NCI-H510A (cell line): ENCODE measurements at regions not wholly inside any gene's neighbourhood (a gene's known extent, or its start where the extent isn't known, plus 50 kb on each side); places are given as distances from the start of the nearest gene placed in this dataset.

ENCODE experiments used
- DNase-seq: peaks from one replicate; lab custom pipeline; 2025; lab: John Stamatoyannopoulos, UW

GRCh38 chr13:85896516-85897450 is 97.6 kb upstream of the SLITRK6 start:
- DNase-seq, result no peak

DNA sequence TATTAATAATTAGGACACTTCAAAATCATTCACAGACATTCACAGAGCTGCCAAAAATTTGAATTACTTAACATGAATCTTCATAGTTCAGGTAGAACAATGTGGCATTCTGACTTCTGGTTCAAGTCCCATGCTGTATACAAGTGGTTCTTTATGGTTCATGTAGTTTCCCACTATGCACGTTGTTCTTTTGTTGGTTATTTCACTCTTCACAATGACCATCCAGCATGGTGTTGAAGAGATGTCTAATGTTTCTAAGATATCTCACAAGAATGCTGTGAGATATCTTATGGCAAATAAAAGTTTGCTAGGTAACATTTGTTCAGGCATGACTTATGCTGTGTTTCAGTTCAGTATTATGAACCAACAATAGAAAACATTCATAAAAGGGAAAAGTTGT is 88.2 kb upstream of the SLITRK6 start:
- no peak for DNase-seq

DNA sequence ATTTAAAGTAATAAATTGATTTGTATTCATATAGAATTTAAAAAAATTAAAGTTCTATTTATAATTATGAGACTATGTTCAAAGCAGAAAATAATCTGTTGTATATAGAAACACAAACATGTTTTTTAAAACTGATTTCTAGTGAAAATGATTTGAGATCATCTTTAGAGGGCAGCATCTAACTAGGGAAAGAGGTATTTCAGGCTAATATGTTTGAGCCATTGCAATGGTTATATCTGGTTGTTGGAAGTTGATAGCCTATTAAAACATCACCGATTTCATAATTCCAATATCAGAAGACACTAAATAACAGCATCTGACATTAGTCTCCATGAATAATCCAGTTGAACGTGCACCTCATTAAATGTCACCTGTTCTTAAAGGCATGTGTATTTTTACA is 79.8 kb upstream of the SLITRK6 start:
- DNase-seq, result no peak

DNA sequence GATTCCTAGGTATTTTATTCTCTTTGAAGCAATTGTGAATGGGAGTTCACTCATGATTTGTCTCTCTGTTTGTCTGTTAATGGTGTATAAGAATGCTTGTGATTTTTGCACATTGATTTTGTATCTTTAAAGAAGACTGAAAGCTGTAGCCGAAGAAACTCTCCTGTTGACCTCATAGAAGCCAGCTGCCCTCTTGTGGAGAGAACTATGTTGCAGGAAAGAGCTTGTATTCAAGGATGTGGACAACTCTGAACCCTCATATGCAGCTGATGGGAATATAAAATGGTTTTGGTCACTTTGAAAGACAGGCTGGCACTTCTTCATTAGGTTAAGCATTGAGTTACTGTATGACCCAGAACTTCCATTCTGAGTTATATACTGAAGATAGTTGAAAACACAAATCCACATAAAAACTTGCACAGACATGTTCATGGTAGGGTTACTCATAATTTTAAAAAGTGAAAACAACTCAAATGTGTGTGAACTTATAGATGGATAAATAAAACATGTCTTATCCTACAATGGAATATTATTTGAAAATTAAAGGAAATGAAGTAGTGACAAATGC is 65.8 kb upstream of the SLITRK6 start:
- no peak for DNase-seq

DNA sequence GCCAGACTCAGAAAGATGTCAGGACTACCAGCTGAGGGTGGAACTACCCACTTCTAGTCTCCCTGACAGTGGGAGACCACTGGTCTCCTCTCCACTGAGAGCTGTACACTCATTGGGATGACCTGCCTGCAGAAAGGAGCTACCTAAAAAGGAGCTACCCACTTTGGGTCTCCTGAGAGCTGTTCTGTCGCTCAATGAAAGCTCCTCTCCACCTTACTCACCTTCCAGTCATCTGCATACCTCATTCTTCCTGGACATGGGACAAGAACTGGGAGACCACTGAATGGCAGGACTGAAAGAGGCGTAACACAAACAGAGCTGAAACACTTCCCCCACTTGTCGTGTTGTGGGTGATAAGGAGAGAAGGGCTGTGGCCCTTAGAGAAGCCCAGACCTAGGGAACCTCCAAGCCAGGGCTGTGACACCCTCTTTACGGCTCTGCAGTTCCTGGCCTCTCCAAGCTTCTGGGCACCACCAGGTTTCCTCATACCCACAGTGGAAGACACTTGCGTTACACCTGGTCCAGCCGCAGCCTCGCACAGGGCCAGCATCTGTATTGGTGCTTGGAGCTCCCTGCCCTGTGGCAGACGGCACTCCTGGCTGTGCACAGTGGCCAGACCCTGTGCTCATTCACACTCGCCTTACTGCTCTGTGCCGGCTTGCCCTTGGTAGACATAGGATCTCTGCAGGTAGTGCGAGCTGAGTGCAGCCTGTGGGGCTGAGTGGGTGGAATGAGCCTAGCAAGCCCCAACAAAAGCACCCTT is 54.9 kb upstream of the SLITRK6 start:
- no peak for DNase-seq

DNA sequence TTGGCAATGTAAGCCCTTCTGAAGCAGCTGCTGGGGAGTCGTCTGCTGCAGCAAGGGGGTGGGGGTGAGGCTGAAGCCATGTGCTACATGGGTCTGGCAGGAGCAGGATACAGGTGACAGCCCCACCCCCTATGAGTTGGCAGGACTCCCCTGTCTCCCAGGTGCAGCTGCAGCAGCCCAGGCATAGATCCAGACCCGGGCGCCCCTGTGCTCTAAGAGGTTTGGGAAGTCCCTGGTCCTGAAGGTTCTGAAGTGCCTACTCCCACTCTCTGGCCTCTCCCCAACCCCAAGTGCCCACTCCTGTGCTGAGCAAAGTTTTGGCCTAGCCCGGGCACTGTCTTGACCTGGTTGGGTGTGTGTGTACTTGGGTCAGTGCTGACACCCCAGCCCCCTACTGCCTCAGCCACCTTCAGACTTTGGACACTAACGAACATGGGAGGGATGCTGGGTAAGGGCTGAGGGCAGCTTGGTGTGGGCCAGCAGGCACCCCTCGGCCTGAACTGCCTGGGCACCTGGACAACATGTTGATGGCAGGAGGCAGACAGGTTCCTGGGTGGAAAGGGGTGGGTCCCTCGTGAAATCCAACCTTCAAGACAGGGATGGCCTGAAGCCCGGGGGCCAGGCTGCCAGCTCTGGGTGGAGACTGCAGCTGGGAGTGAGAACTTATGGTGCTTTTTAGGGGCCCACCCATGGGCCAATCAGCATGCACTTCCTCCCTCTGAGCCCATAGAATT is 54.1 kb upstream of the SLITRK6 start:
- no peak for DNase-seq
